Colonic mucosa (tissue), 4 donors: ENCODE measurements at regions not wholly inside any gene's neighbourhood (a gene's known extent, or its start where the extent isn't known, plus 50 kb on each side); places are given as distances from the start of the nearest gene placed in this dataset.

Experiments used
- DNase-seq: peaks from one replicate; pipeline ENCODE4 v3.0.0-alpha.2; 2020
- H3K27ac ChIP-seq: fragments of 200-600 bp; one replicate; pipeline ENCODE4 v1.8.0; 2021
- H3K27me3 ChIP-seq: fragments of 200-600 bp; one replicate; pipeline ENCODE4 v1.8.0; 2021
- H3K36me3 ChIP-seq: fragments of 200-600 bp; one replicate; pipeline ENCODE4 v1.8.0; 2021
- H3K4me1 ChIP-seq: fragments of 200-600 bp; one replicate; pipeline ENCODE4 v1.8.0; 2021; ENCODE audit warnings: mild to moderate bottlenecking
- H3K4me3 ChIP-seq: fragments of 200-600 bp; one replicate; pipeline ENCODE4 v1.8.0; 2021
- H3K9ac ChIP-seq, 2 donors: one replicate each; pipeline ENCODE4 v1.7.0; 2013; ENCODE audit warnings: control low read depth in 2 of 2, low read depth in 2 of 2, low read length in 2 of 2
- H3K9me3 ChIP-seq: fragments of 200-600 bp; one replicate; pipeline ENCODE4 v1.8.0; 2021
- intact Hi-C: fragments of 100-400 bp; cut with DNase I; formaldehyde crosslinking; loops from one replicate; pipeline ENCODE4 v1.14.1; 2022
- TF ChIP-seq, protein P1 (sequence below): fragments of 200-600 bp; IDR thresholded peaks from one replicate; pipeline ENCODE4 v1.8.0; 2022; ENCODE audit warnings: antibody characterized with exemption, mild to moderate bottlenecking
- donor health status: healthy.
- donor health status: DM: no; HTN: no; CAD: no.
- donor health status: DM: no; HTN: no; CAD: no.

DNA sequence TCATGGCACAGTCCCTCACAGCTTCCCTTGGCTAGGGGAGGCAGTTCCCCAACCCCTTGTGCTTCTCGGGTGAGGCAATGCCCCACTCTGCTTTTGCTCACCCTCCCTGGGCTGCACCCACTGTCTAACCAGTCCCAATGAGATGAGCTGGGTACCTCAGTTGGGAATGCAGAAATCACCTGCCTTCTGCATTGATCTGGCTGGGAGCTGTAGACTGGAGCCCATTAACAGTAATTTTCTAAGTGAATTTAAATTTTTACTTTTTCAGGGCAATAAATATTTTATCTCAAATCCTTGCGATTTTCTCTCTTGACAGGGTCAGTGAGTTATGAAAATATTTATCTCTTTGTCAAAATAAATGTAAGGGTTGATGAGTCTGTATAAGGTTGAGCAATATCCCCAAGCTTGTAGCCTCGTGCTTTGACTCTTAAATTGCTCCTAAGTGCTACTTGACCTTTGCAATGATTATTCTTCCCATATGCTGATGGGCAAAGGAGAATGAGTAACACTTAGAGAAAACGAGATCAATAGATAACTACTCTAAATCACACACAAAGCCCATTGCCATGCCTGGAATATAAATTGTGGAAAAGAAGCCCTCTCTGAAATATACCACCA is 82.1 kb upstream of the MOCS2 start:
- intact Hi-C loops = no loop called here
- no peak overlapping the region for H3K9ac ChIP-seq
- H3K9me3 ChIP-seq = no peaks in the 10 kb centered on the region
- no peak for DNase-seq
- H3K4me3 ChIP-seq = no peak overlapping the region
- H3K27ac ChIP-seq = no peak overlapping the region
- no peaks in the 10 kb centered on the region for H3K4me1 ChIP-seq
- H3K36me3 ChIP-seq = no peaks in the 10 kb centered on the region
- TF ChIP-seq, protein P1, sequence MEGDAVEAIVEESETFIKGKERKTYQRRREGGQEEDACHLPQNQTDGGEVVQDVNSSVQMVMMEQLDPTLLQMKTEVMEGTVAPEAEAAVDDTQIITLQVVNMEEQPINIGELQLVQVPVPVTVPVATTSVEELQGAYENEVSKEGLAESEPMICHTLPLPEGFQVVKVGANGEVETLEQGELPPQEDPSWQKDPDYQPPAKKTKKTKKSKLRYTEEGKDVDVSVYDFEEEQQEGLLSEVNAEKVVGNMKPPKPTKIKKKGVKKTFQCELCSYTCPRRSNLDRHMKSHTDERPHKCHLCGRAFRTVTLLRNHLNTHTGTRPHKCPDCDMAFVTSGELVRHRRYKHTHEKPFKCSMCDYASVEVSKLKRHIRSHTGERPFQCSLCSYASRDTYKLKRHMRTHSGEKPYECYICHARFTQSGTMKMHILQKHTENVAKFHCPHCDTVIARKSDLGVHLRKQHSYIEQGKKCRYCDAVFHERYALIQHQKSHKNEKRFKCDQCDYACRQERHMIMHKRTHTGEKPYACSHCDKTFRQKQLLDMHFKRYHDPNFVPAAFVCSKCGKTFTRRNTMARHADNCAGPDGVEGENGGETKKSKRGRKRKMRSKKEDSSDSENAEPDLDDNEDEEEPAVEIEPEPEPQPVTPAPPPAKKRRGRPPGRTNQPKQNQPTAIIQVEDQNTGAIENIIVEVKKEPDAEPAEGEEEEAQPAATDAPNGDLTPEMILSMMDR = no peak
- H3K27me3 ChIP-seq = no peaks in the 10 kb centered on the region

DNA sequence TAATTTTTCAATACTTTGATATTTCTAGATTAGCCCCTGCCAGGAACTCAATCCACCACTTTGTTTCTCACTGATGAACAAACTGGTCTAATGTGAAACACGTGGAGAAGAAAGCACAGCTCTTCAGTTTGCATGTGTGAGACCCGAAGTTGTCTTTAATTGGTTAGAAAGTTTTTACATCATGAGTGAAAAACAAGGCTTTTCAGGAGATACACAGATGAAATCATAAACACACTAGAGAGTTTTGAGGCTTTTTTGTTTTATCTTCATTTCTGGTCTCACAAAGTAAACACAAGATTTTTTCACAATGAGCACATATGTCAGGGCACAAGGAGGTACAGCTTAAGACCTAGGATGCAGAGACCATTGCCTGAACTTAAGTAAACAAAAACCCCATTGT is 84.5 kb upstream of the MOCS2 start:
- intact Hi-C loops = no loop called here
- no peaks in the 10 kb centered on the region for H3K27me3 ChIP-seq
- no peak for DNase-seq
- TF ChIP-seq, protein P1 = no peak
- no peaks in the 10 kb centered on the region for H3K36me3 ChIP-seq
- no peaks in the 10 kb centered on the region for H3K4me1 ChIP-seq
- no peak overlapping the region for H3K9ac ChIP-seq
- H3K9me3 ChIP-seq = no peaks in the 10 kb centered on the region
- no peak overlapping the region for H3K4me3 ChIP-seq
- H3K27ac ChIP-seq = no peak overlapping the region

DNA sequence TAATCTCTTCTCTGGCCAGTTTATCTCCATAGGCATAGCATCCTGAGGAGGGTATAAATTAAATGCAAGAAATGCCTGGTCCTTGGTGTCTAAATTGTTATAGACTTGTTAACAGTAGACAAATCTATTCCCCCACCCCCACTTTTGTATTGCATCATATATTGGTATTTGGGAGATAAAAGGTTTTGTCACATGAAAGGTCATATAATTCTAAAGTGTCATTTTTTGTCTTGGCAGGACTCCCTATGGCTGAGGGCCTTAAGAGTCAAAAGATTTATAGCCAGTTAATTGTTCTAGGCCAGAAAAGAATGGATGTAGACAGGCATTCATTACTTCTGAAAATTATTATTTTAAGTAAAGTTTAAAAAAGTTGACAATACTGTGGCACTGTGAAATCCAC is 90.3 kb upstream of the MOCS2 start:
- H3K36me3 ChIP-seq = no peaks in the 10 kb centered on the region
- H3K4me1 ChIP-seq = no peaks in the 10 kb centered on the region
- intact Hi-C loops = no loop called here
- no peak overlapping the region for H3K9ac ChIP-seq
- no peaks in the 10 kb centered on the region for H3K9me3 ChIP-seq
- DNase-seq = no peak
- TF ChIP-seq, protein P1 = no peak
- no peak overlapping the region for H3K4me3 ChIP-seq
- no peaks in the 10 kb centered on the region for H3K27me3 ChIP-seq
- no peak overlapping the region for H3K27ac ChIP-seq

DNA sequence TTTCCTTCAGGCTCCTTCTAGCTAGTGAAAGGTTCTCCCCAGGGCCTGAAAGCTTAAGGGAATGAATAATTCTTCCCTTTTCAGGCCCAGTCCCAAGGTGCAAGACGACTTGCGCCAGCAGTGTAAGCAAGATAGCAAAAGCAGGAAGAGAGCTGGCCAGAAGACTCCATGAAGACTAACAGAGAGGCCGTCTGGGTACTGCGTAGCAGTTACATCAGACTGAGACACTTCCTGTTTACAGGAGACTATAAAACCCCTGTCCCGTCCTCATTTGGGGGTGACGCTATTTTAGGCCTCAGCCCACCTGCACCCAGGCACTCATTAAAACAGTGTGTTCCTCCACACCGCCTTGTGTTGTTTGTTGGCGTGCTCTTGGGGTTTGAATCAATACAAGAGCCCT is 90.7 kb upstream of the MOCS2 start:
- Histone ChIP-seq H3K4me1 (no peaks in the 10 kb centered on the region), H3K27ac (no peak overlapping the region), H3K36me3 (no peaks in the 10 kb centered on the region), H3K9ac (no peak overlapping the region), H3K27me3 (no peaks in the 10 kb centered on the region), H3K9me3 (no peaks in the 10 kb centered on the region), H3K4me3 (no peak overlapping the region)
- DNase-seq = no peak
- TF ChIP-seq, protein P1 = no peak
- intact Hi-C loops = no loop called here

DNA sequence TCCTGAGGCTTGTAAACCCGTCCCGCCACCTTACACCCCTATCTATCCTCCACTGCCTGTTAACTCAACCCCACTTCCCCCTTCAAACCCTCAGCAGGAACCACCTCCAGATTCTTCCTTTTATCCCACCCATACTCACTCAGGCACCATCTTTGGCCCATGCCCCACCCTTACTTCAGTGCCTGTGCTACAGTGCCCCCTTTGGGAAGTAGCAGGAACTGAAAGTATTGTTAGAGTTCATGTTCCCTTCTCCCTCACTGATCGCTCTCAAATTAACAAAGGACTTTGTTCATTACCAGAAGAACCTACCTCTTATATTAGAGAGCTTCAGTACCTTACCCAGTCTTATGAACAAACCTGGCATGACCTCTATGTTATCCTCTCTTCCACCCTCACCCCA is 92.2 kb upstream of the MOCS2 start:
- Histone ChIP-seq H3K27me3 (no peaks in the 10 kb centered on the region), H3K36me3 (no peaks in the 10 kb centered on the region), H3K4me1 (no peaks in the 10 kb centered on the region), H3K4me3 (no peak overlapping the region), H3K9me3 (no peaks in the 10 kb centered on the region), H3K9ac (no peak overlapping the region), H3K27ac (no peak overlapping the region)
- no peak for DNase-seq
- TF ChIP-seq, protein P1 = no peak
- intact Hi-C loops = no loop called here
